Mesenchymal stem cell (in vitro differentiated cells and primary cell): ENCODE measurements at regions not wholly inside any gene's neighbourhood (a gene's known extent, or its start where the extent isn't known, plus 50 kb on each side); places are given as distances from the start of the nearest gene placed in this dataset.

Experiments
- DNase-seq: peaks from one replicate; pipeline ENCODE4 v3.0.0-alpha.2; 2013
- H2AFZ ChIP-seq: one replicate; pipeline ENCODE4 v1.6.1; 2013; ENCODE audit warnings: low read depth, mild to moderate bottlenecking, control low read depth, inconsistent platforms, low read length, moderate library complexity
- H2AK5ac ChIP-seq: 2 replicates; pipeline ENCODE4 v1.6.1; 2013; ENCODE audit warnings: low read length, moderate library complexity, mild to moderate bottlenecking, inconsistent platforms; ENCODE audit not compliant: severe bottlenecking
- H2BK120ac ChIP-seq: one replicate; pipeline ENCODE4 v1.6.1; 2013; ENCODE audit warnings: low read depth, mild to moderate bottlenecking, inconsistent platforms, low read length, moderate library complexity
- H2BK12ac ChIP-seq, 2 experiments: one replicate each; pipeline ENCODE4 v1.6.1; 2013; ENCODE audit warnings: inconsistent platforms in 2 of 2, low read length in 2 of 2, mild to moderate bottlenecking in 2 of 2, moderate library complexity in 2 of 2, control low read depth in 1 of 2
- H2BK15ac ChIP-seq: one replicate; pipeline ENCODE4 v1.6.1; 2013; ENCODE audit warnings: mild to moderate bottlenecking, low read depth, inconsistent platforms; ENCODE audit not compliant: poor library complexity, severe bottlenecking
- H2BK5ac ChIP-seq: 2 replicates; pipeline ENCODE4 v1.6.1; 2013; ENCODE audit warnings: low read depth, mild to moderate bottlenecking, low read length, control low read depth, inconsistent platforms; ENCODE audit not compliant: poor library complexity, severe bottlenecking
- H3K14ac ChIP-seq, 2 experiments: one replicate each; pipeline ENCODE4 v1.6.1; 2013; ENCODE audit warnings: inconsistent platforms in 2 of 2, low read length in 2 of 2, control low read depth in 1 of 2, mild to moderate bottlenecking in 1 of 2, moderate library complexity in 1 of 2
- H3K18ac ChIP-seq, 2 experiments: one replicate each; pipeline ENCODE4 v1.6.1; 2013; ENCODE audit warnings: inconsistent platforms in 2 of 2, low read length in 2 of 2, control low read depth in 1 of 2, low read depth in 1 of 2, mild to moderate bottlenecking in 1 of 2
- H3K23ac ChIP-seq, 2 experiments: one replicate each; pipeline ENCODE4 v1.6.1; 2013; ENCODE audit warnings: inconsistent platforms in 2 of 2, low read length in 2 of 2, mild to moderate bottlenecking in 2 of 2, moderate library complexity in 2 of 2, control low read depth in 1 of 2
- H3K27ac ChIP-seq: 2 replicates; pipeline ENCODE4 v1.5.1; 2013; ENCODE audit warnings: mild to moderate bottlenecking, moderate library complexity, low read length, control low read depth, inconsistent platforms; ENCODE audit not compliant: poor library complexity, severe bottlenecking
- H3K27me3 ChIP-seq, 2 experiments: 2 replicates each; pipeline versions ENCODE4 v1.6.1 to v1.7.0; 2013; ENCODE audit warnings: low read length in 2 of 2, mild to moderate bottlenecking in 2 of 2, moderate library complexity in 2 of 2, control low read depth in 1 of 2, inconsistent platforms in 1 of 2; ENCODE audit not compliant: control insufficient read depth in 1 of 2, insufficient read depth in 1 of 2
- H3K36me3 ChIP-seq, 2 experiments: 2 replicates each; pipeline versions ENCODE4 v1.6.1 to v1.7.0; 2013; ENCODE audit warnings: low read length in 2 of 2, control low read depth in 1 of 2, inconsistent platforms in 1 of 2, low read depth in 1 of 2, mild to moderate bottlenecking in 1 of 2; ENCODE audit not compliant: insufficient read depth in 2 of 2, control insufficient read depth in 1 of 2
- H3K4ac ChIP-seq, 2 experiments: one replicate each; pipeline ENCODE4 v1.6.1; 2013; ENCODE audit warnings: inconsistent platforms in 2 of 2, low read length in 2 of 2, mild to moderate bottlenecking in 2 of 2, moderate library complexity in 2 of 2, control low read depth in 1 of 2, low read depth in 1 of 2
- H3K4me1 ChIP-seq: 2 replicates; pipeline ENCODE4 v1.6.1; 2013; ENCODE audit warnings: low read depth, low read length, control low read depth; ENCODE audit not compliant: control insufficient read depth, insufficient read depth
- H3K4me2 ChIP-seq: 2 replicates; pipeline ENCODE4 v1.6.1; 2013; ENCODE audit warnings: low read length, mild to moderate bottlenecking, inconsistent platforms; ENCODE audit not compliant: poor library complexity, severe bottlenecking
- H3K4me3 ChIP-seq, 2 experiments: 2 replicates each; pipeline versions ENCODE4 v1.5.1 to v1.7.0; 2013; ENCODE audit warnings: low read length in 2 of 2, mild to moderate bottlenecking in 2 of 2, control low read depth in 1 of 2, low read depth in 1 of 2; ENCODE audit not compliant: insufficient read depth in 1 of 2
- H3K79me1 ChIP-seq: replicated peaks from 2 replicates; pipeline ENCODE4 v1.6.1; 2013; ENCODE audit warnings: mild to moderate bottlenecking, control low read depth, low read length, inconsistent platforms; ENCODE audit not compliant: poor library complexity, severe bottlenecking
- H3K9ac ChIP-seq: 2 replicates; pipeline ENCODE4 v1.7.0; 2013; ENCODE audit warnings: mild to moderate bottlenecking, low read length, moderate library complexity
- H3K9me3 ChIP-seq: 2 replicates; pipeline ENCODE4 v1.7.0; 2013; ENCODE audit warnings: mild to moderate bottlenecking, low read length; ENCODE audit not compliant: control insufficient read depth
- H4K8ac ChIP-seq: one replicate; pipeline ENCODE4 v1.6.1; 2013; ENCODE audit warnings: inconsistent platforms, mild to moderate bottlenecking, low read length, moderate library complexity
- H4K91ac ChIP-seq: one replicate; pipeline ENCODE4 v1.6.1; 2013; ENCODE audit warnings: mild to moderate bottlenecking, low read length, inconsistent platforms
- WGBS: methylation state at CpG from one replicate; pipeline ENCODE4 v1.1.7; 2013; ENCODE audit warnings: mixed read lengths; 5-methylcytosine and 5-hydroxymethylcytosine counted together

DNA sequence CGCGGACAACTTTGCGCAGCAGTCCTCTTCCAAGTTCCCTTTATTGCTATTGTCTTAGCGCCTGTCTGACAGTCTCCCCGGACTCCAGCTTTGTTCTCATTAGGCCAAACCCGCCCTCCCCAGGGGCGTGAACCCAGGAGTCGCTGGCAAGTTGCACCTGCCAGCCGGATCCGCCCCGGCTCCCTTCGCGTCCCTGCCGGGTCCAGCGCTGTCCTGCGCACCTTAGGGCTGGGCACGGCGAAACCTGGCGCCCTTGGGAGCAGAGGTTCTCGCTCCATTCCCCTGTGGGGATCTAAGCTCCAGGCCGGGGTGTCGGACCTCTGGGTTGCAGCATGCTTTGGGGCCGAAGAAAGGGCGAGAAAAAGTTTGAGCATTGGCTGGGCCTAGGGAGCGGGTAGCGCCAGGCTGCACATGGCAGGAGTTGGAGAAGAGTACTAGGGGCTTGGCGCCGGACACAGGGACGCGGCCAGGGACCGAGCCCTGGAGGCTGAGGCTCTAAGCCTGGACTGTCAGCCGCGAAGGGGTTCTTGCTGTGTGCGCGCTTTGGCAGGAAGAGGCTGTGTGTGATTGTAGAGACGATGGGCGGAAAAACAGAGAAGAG, 335.1 kb upstream of the THRB start:
- H3K4me2 ChIP-seq = peak overlapping the region; percentile 97
- no peaks in the 10 kb centered on the region for H3K79me1 ChIP-seq
- H3K4ac ChIP-seq = no peak overlapping the region
- 4% methylated on average over 34 of the region's 37 CpGs for WGBS
- H3K4me1 ChIP-seq = peaks cover 19% of the 10 kb centered on the region
- no peak overlapping the region for H2BK12ac ChIP-seq
- no peak overlapping the region for H4K8ac ChIP-seq
- H3K27ac ChIP-seq = no peak overlapping the region
- no peak overlapping the region for H3K23ac ChIP-seq
- no peak overlapping the region for H2BK120ac ChIP-seq
- H3K14ac ChIP-seq = no peak overlapping the region
- H3K4me3 ChIP-seq = peak overlapping the region; percentile 48 to 70
- no peak overlapping the region for H2AFZ ChIP-seq
- peak; percentile 8 for DNase-seq
- H3K27me3 ChIP-seq = peaks cover 47 to 54% of the 10 kb centered on the region in 2 experiments
- H3K18ac ChIP-seq = no peak overlapping the region
- no peak overlapping the region for H2AK5ac ChIP-seq
- no peak overlapping the region for H3K9ac ChIP-seq
- no peak overlapping the region for H4K91ac ChIP-seq
- H3K9me3 ChIP-seq = no peaks in the 10 kb centered on the region
- no peak overlapping the region for H2BK15ac ChIP-seq
- H2BK5ac ChIP-seq = no peak overlapping the region
- H3K36me3 ChIP-seq = peaks cover 0 to 3% of the 10 kb centered on the region in 2 experiments

DNA sequence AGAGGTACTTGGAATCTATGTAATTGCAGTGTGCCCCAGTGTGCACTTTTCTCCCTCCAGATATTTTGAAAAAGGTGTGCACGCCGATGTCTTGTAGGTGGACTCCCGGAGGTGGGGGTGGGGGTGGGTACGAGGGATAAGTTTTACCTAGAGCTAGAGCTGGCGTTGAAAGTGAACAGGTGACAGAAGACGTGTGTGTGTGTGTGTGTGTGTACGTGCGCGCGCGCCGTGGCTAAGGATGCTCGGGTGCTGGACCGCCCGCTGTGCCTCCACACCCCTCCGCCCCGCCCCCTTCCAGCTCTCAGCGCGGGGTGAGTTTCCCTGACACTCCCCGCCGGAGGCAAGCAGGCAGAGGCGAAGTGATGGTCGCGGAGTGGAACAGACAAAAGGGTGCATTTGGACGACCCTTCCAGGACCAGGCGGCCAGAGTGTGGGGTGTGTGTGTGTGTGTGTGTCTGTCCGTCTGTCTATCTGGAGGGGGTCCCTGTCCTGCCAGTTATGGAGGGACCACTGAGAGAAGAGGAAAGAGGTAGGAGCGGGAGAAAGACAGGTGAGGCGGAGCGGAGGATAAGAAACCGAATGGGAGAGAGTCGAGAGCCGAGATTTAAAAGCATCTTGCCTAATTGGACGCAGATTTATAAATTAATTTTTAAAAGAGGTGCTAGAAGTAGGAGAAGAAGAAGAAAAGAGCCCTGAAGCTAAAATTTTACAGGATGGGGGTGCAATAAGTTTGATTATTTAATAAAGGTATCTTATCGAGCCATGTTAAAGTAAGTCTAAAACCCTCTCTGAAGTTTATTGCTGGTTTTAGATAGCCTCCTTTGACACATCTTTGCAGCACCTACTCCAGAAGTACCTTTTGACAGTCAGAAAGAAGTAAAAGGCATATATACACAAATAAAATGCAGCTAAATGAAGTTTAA, 335.8 kb upstream of the THRB start:
- no peak overlapping the region for H2BK12ac ChIP-seq
- peak overlapping the region; percentile 39 for H4K91ac ChIP-seq
- no peak overlapping the region for H2BK120ac ChIP-seq
- peak overlapping the region; percentile 97 for H3K4me2 ChIP-seq
- peaks cover 0 to 3% of the 10 kb centered on the region in 2 experiments for H3K36me3 ChIP-seq
- H3K9me3 ChIP-seq = no peaks in the 10 kb centered on the region
- no peak overlapping the region for H2BK15ac ChIP-seq
- H3K18ac ChIP-seq = no peak overlapping the region
- no peak overlapping the region for H3K27ac ChIP-seq
- DNase-seq = no peak
- H3K4ac ChIP-seq = no peak overlapping the region
- H3K4me1 ChIP-seq = peaks cover 19% of the 10 kb centered on the region
- H4K8ac ChIP-seq = no peak overlapping the region
- H2AK5ac ChIP-seq = no peak overlapping the region
- H3K9ac ChIP-seq = no peak overlapping the region
- no peak overlapping the region for H3K23ac ChIP-seq
- H2AFZ ChIP-seq = no peak overlapping the region
- peak overlapping the region; percentile 46 to 70 for H3K4me3 ChIP-seq
- peaks cover 47 to 53% of the 10 kb centered on the region in 2 experiments for H3K27me3 ChIP-seq
- WGBS = 26% methylated on average over 24 of the region's 35 CpGs
- no peaks in the 10 kb centered on the region for H3K79me1 ChIP-seq
- peak overlapping the region in 1 of 2 experiments; percentile 18 for H3K14ac ChIP-seq
- no peak overlapping the region for H2BK5ac ChIP-seq

GRCh38 chr3:24831221-24831620, 336.6 kb upstream of the THRB start:
- WGBS = 90% methylated on average over 4 of the region's 6 CpGs
- no peak overlapping the region for H2BK5ac ChIP-seq

GRCh38 chr3:24832891-24833290, 338.2 kb upstream of the THRB start:
- no peak overlapping the region for H2BK120ac ChIP-seq
- H2BK15ac ChIP-seq = no peak overlapping the region
- H3K79me1 ChIP-seq = no peaks in the 10 kb centered on the region
- no peak overlapping the region for H3K14ac ChIP-seq
- H2AK5ac ChIP-seq = no peak overlapping the region
- 71% methylated on average over 4 of the region's 5 CpGs for WGBS
- no peak overlapping the region for H3K18ac ChIP-seq
- no peak overlapping the region for H3K9ac ChIP-seq
- H3K4me1 ChIP-seq = peaks cover 19% of the 10 kb centered on the region
- no peak overlapping the region for H2BK5ac ChIP-seq
- no peak overlapping the region for H3K23ac ChIP-seq
- DNase-seq = no peak
- H4K8ac ChIP-seq = no peak overlapping the region
- no peak overlapping the region for H3K27ac ChIP-seq
- H2AFZ ChIP-seq = no peak overlapping the region
- H2BK12ac ChIP-seq = no peak overlapping the region
- H3K27me3 ChIP-seq = peaks cover 31 to 32% of the 10 kb centered on the region in 2 experiments
- H3K4me2 ChIP-seq = no peak overlapping the region
- peaks cover 0 to 3% of the 10 kb centered on the region in 2 experiments for H3K36me3 ChIP-seq
- H3K4ac ChIP-seq = no peak overlapping the region
- no peak overlapping the region for H4K91ac ChIP-seq
- no peaks in the 10 kb centered on the region for H3K9me3 ChIP-seq
- H3K4me3 ChIP-seq = no peak overlapping the region

More at GRCh38 chr3:24831221-24831620, 336.6 kb upstream of the THRB start:
- H3K14ac ChIP-seq = no peak overlapping the region
- H2BK15ac ChIP-seq = no peak overlapping the region
- no peak overlapping the region for H3K18ac ChIP-seq
- no peak overlapping the region for H2AK5ac ChIP-seq
- no peak overlapping the region for H3K23ac ChIP-seq
- DNase-seq = no peak
- H3K4ac ChIP-seq = no peak overlapping the region
- H3K4me3 ChIP-seq = no peak overlapping the region
- H2BK120ac ChIP-seq = no peak overlapping the region
- peaks cover 19% of the 10 kb centered on the region for H3K4me1 ChIP-seq
- no peaks in the 10 kb centered on the region for H3K9me3 ChIP-seq
- H2AFZ ChIP-seq = no peak overlapping the region
- no peak overlapping the region for H2BK12ac ChIP-seq
- no peak overlapping the region for H3K4me2 ChIP-seq
- H3K79me1 ChIP-seq = no peaks in the 10 kb centered on the region
- H4K8ac ChIP-seq = no peak overlapping the region
- H3K27me3 ChIP-seq = peaks cover 47 to 48% of the 10 kb centered on the region in 2 experiments
- H4K91ac ChIP-seq = no peak overlapping the region
- no peak overlapping the region for H3K9ac ChIP-seq
- H3K27ac ChIP-seq = no peak overlapping the region
- H3K36me3 ChIP-seq = peaks cover 0 to 3% of the 10 kb centered on the region in 2 experiments
